HFF-Myc (cell line): ENCODE measurements at regions not wholly inside any gene's neighbourhood (a gene's known extent, or its start where the extent isn't known, plus 50 kb on each side); places are given as distances from the start of the nearest gene placed in this dataset.

ENCODE experiments used
- DNase-seq: peaks from one replicate; pipeline ENCODE4 v3.0.0-alpha.2; 2011; ENCODE audit warnings: low read depth; ENCODE audit errors: extremely low read depth
- H3K4me3 ChIP-seq: replicated peaks from 2 replicates; pipeline ENCODE4 v1.5.1; 2011; ENCODE audit warnings: low read depth, mild to moderate bottlenecking, control low read depth, low read length
- TF ChIP-seq, protein P1 (sequence below): IDR thresholded peaks from 2 replicates; pipeline ENCODE4 v1.5.1; 2012; ENCODE audit warnings: mild to moderate bottlenecking, low read depth, low read length, control low read depth; ENCODE audit errors: missing control alignments

GRCh38 chr4:29052266-29052665 lies 1667.9 kb upstream of the PCDH7 start:
- TF ChIP-seq, protein P1, sequence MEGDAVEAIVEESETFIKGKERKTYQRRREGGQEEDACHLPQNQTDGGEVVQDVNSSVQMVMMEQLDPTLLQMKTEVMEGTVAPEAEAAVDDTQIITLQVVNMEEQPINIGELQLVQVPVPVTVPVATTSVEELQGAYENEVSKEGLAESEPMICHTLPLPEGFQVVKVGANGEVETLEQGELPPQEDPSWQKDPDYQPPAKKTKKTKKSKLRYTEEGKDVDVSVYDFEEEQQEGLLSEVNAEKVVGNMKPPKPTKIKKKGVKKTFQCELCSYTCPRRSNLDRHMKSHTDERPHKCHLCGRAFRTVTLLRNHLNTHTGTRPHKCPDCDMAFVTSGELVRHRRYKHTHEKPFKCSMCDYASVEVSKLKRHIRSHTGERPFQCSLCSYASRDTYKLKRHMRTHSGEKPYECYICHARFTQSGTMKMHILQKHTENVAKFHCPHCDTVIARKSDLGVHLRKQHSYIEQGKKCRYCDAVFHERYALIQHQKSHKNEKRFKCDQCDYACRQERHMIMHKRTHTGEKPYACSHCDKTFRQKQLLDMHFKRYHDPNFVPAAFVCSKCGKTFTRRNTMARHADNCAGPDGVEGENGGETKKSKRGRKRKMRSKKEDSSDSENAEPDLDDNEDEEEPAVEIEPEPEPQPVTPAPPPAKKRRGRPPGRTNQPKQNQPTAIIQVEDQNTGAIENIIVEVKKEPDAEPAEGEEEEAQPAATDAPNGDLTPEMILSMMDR = no peak
- no peak for DNase-seq
- no peak overlapping the region for H3K4me3 ChIP-seq

- H3K4me3 ChIP-seq = no peak overlapping the region
- TF ChIP-seq, protein P1 = no peak
- DNase-seq = no peak
Measured at GRCh38 chr4:29058531-29058930, 1661.6 kb upstream of the PCDH7 start.

DNA sequence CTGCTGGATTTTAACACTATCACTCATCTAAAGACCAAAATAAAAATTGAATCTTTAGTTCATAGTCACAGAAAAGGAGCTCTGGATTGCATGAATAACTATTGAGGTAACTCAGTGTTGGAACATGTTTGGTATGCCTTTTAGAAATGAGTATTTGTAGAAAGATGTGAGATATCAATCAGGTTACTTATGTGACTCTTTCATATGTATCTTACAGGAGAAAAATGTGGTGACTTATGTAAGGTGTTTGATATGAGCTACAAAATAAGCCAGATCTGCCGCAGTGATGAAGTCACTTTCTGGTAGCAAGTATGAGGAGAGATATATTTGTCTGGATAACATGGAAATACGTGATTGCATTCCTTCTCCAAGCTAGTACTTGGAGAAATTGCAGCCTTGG lies 1653.3 kb upstream of the PCDH7 start:
- H3K4me3 ChIP-seq = no peak overlapping the region
- DNase-seq = no peak
- TF ChIP-seq, protein P1 = no peak

DNA sequence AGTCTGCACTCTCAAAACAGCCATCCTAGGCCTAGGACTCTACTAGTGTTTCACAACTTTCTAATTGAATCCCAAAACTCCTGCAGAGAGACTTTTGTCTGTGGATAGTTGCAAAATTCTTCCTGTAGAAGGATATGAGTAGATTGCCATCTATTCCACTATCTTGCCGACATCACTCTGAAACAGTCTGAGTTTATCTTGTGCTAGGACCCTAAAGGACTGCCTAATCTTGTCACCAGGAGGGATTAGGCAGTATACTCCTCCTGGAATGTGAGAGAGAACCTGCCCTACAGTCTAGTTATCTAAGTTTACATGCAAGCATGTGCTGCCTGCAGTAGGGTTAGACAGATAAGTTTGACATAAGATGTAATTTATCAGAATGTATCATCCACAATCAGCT lies 1646.6 kb upstream of the PCDH7 start:
- TF ChIP-seq, protein P1 = no peak

DNA sequence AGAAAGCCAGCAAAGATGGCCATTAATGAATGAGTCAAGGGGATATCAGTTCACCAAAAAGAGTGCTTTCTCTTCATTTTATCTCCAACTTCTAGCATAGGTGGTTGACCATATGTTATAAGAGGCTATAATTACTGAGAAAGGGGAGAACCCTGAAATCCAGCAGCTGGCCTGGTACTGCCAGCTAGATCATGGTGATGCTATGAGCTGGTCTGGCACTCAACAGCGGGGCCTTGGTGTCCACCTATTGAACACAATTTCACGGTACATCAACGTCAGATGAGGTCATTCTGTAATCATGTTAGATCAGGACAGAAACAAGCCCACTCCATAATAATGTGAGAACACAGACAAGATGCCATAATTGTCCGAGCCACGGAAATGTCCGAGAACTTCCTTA lies 1644.8 kb upstream of the PCDH7 start:
- no peak for DNase-seq
- H3K4me3 ChIP-seq = no peak overlapping the region
- TF ChIP-seq, protein P1 = no peak

More for the DNA sequence above, 1646.6 kb upstream of the PCDH7 start:
- no peak for DNase-seq
- no peak overlapping the region for H3K4me3 ChIP-seq

DNA sequence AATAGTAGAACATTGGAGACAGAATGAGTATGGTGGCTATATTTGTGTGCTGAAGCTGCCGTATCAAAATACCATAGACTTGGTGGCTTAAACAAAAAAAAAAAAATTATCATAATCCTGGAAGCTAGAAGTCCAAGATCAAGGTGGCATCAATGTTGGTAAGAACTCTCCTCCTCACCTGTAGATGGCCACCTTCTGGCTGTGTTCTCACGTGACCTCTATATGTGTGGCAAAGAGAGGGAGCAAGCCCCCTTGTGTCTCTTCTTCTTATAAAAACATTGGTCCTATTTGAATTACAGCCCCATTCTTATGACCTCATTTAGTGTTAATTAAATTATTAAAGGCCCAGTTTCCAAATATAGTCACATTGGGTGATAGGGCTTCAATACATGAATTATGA lies 1640.9 kb upstream of the PCDH7 start:
- no peak overlapping the region for H3K4me3 ChIP-seq
- no peak for DNase-seq
- TF ChIP-seq, protein P1 = no peak

GRCh38 chr4:29081234-29081955 lies 1638.8 kb upstream of the PCDH7 start:
- TF ChIP-seq, protein P1 = no peak
- no peak for DNase-seq
- no peak overlapping the region for H3K4me3 ChIP-seq
